ENCODE measurements at regions not wholly inside any gene's neighbourhood (a gene's known extent, or its start where the extent isn't known, plus 50 kb on each side); places are given as distances from the start of the nearest gene placed in this dataset.

DNA sequence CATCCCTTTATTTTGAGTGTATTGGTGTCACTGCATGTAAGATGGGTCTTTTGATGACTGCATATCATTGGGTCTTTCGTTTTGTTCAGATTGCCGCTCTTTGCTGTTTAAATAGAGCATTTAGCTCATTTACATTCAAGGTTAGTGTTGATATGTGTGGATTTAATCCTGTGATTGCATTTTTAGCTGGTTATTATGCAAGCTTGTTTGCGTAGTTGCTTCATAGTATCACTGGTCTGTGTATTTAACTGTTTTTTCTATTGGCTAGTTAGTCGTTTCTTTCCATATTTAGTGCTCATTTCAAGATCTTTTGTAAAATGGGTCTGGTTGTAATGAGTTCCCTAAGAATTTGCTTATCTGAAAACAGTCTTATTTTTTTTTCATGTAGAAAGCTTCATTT, 1170.6 kb upstream of the SEL1L start:
- TF ChIP-seq TAF1 (IDR thresholded peaks at IDR 0.05; ENCODE audit: borderline replicate concordance, insufficient read depth, low read length) = no peak
- TF ChIP-seq FOXP2 (optimal IDR thresholded peaks at IDR 0.05; ENCODE audit: borderline replicate concordance, extremely low read depth, extremely low read length, insufficient read depth) = no peak
- TF ChIP-seq, protein P1, sequence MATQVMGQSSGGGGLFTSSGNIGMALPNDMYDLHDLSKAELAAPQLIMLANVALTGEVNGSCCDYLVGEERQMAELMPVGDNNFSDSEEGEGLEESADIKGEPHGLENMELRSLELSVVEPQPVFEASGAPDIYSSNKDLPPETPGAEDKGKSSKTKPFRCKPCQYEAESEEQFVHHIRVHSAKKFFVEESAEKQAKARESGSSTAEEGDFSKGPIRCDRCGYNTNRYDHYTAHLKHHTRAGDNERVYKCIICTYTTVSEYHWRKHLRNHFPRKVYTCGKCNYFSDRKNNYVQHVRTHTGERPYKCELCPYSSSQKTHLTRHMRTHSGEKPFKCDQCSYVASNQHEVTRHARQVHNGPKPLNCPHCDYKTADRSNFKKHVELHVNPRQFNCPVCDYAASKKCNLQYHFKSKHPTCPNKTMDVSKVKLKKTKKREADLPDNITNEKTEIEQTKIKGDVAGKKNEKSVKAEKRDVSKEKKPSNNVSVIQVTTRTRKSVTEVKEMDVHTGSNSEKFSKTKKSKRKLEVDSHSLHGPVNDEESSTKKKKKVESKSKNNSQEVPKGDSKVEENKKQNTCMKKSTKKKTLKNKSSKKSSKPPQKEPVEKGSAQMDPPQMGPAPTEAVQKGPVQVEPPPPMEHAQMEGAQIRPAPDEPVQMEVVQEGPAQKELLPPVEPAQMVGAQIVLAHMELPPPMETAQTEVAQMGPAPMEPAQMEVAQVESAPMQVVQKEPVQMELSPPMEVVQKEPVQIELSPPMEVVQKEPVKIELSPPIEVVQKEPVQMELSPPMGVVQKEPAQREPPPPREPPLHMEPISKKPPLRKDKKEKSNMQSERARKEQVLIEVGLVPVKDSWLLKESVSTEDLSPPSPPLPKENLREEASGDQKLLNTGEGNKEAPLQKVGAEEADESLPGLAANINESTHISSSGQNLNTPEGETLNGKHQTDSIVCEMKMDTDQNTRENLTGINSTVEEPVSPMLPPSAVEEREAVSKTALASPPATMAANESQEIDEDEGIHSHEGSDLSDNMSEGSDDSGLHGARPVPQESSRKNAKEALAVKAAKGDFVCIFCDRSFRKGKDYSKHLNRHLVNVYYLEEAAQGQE (IDR thresholded peaks at IDR 0.05; ENCODE audit: insufficient read depth in 1 of 2, low read depth in 2 of 2, low read length in 2 of 2) = no peak
- TF ChIP-seq SIN3A (IDR thresholded peaks at IDR 0.05; ENCODE audit: borderline replicate concordance, insufficient read depth, low read length) = no peak
- no peak for TF ChIP-seq POLR2AphosphoS5 (IDR thresholded peaks at IDR 0.05; ENCODE audit: low read depth, low read length)

DNA sequence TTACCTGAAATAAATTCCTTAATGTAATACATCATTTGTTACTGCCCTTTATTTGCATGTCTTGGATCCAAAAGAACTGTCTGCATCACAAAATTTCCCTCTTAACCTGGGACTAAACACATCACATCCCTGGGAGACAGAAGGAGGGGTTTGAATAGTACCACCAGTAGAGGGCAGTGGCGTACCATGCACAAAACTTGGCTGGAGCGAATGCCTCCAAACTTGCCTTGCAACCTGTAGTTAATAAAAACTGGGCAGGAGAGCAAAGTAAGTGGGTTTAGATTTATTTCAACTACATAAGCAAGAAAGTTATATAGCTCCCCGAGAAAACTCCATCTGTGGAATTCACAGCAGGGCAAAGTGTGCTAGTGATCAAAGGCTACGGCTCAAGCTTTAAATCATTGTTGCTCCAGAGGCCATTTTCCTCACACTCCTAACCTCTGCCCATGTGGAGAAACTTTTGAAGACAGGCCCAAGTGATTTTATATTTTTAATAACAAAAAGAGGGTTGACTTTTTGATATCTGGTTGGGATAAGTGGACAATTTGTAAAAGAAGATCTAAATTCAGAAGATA, 1176.7 kb upstream of the SEL1L start:
- TF ChIP-seq TAF1 (IDR thresholded peaks at IDR 0.05; ENCODE audit: borderline replicate concordance, insufficient read depth, low read length) (no peak), SIN3A (IDR thresholded peaks at IDR 0.05; ENCODE audit: borderline replicate concordance, insufficient read depth, low read length) (no peak), POLR2AphosphoS5 (IDR thresholded peaks at IDR 0.05; ENCODE audit: low read depth, low read length) (no peak), FOXP2 (optimal IDR thresholded peaks at IDR 0.05; ENCODE audit: borderline replicate concordance, extremely low read depth, extremely low read length, insufficient read depth) (no peak)
- TF ChIP-seq, protein P1 (IDR thresholded peaks at IDR 0.05; ENCODE audit: insufficient read depth in 1 of 2, low read depth in 2 of 2, low read length in 2 of 2) = no peak

DNA sequence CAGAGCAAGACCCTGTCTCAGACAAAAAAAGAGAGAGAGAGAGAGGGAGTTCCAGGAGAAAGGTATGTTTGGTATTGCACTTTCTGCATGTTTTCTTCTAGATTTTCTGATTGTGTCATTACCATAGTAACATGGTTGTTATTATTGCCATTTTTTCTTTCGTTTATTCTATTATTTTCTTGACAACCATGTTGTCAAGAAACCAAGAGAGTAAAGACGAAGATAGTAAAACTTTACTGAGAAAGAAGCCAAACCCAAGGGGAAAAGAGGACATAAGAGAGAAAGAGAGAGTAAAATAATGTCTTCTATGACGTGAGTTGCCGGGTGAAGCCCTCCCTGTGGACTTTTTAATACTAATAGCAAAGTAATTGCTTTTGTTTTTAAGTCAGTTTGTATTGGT, 1186.0 kb upstream of the SEL1L start:
- TF ChIP-seq POLR2AphosphoS5 (IDR thresholded peaks at IDR 0.05; ENCODE audit: low read depth, low read length) (no peak), SIN3A (IDR thresholded peaks at IDR 0.05; ENCODE audit: borderline replicate concordance, insufficient read depth, low read length) (no peak), TAF1 (IDR thresholded peaks at IDR 0.05; ENCODE audit: borderline replicate concordance, insufficient read depth, low read length) (no peak), FOXP2 (optimal IDR thresholded peaks at IDR 0.05; ENCODE audit: borderline replicate concordance, extremely low read depth, extremely low read length, insufficient read depth) (no peak)
- TF ChIP-seq, protein P1 (IDR thresholded peaks at IDR 0.05; ENCODE audit: insufficient read depth in 1 of 2, low read depth in 2 of 2, low read length in 2 of 2) = no peak

DNA sequence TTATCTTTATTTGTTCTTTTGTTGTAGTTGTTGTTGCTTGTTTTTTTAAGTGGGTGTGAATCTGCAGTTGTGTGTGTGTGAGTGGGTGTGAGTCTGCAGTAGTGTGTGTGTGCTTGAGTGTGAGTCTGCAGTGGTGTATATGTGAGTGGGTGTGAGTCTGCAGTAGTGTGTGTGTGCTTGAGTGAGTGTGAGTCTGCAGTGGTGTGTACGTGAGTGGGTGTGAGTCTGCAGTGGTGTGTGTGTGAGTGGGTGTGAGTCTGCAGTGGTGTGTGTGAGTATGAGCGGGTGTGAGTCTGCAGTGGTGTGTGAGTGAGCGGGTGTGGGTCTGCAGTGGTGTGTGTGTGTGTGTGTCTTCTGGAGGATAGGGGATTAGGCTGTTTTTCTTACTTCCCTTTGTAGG, 1186.8 kb upstream of the SEL1L start:
- no peak for TF ChIP-seq FOXP2 (optimal IDR thresholded peaks at IDR 0.05; ENCODE audit: borderline replicate concordance, extremely low read depth, extremely low read length, insufficient read depth)

DNA sequence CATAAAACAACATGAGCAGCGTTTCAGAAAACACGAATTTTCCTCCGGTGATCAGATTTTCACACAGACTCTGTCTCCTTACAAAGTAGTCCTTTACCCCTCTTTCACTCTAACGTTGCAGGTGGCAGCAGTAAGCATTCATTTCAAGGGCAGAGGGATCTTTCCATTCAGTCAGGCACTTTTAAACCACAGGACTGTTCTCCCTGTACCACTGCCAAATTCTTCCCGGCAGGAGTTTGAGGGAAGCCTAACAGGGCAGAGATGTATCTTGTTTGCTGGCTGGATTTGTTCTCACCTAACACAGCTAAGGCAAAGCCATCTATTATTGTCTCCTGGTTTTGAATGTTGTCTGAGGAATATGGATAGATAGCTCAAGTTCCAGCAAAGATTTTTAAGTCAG, 1187.3 kb upstream of the SEL1L start:
- TF ChIP-seq TAF1 (IDR thresholded peaks at IDR 0.05; ENCODE audit: borderline replicate concordance, insufficient read depth, low read length) = no peak
- no peak for TF ChIP-seq SIN3A (IDR thresholded peaks at IDR 0.05; ENCODE audit: borderline replicate concordance, insufficient read depth, low read length)
- TF ChIP-seq FOXP2 (optimal IDR thresholded peaks at IDR 0.05; ENCODE audit: borderline replicate concordance, extremely low read depth, extremely low read length, insufficient read depth) = no peak
- no peak for TF ChIP-seq POLR2AphosphoS5 (IDR thresholded peaks at IDR 0.05; ENCODE audit: low read depth, low read length)
- TF ChIP-seq, protein P1 (IDR thresholded peaks at IDR 0.05; ENCODE audit: insufficient read depth in 1 of 2, low read depth in 2 of 2, low read length in 2 of 2) = no peak
